WTC11 (cell line): ENCODE measurements at regions not wholly inside any gene's neighbourhood (a gene's known extent, or its start where the extent isn't known, plus 50 kb on each side); places are given as distances from the start of the nearest gene placed in this dataset.
A peak's percentile ranks its signal among the peaks of the same experiment; 100 is the strongest.

ENCODE experiments used
- CREB1 ChIP-seq: sonication (generic); formaldehyde crosslinking; IDR thresholded peaks from 2 replicates; pipeline ENCODE4 v1.8.0; 2023; ENCODE audit warnings: mild to moderate bottlenecking, missing genetic modification reagents
- E2F5 ChIP-seq: sonication (generic); formaldehyde crosslinking; IDR thresholded peaks from 2 replicates; pipeline ENCODE4 v1.8.1; 2022; ENCODE audit warnings: mild to moderate bottlenecking, moderate library complexity, missing genetic modification reagents
- FOXK1 ChIP-seq: sonication (generic); formaldehyde crosslinking; IDR thresholded peaks from 2 replicates; pipeline ENCODE4 v1.8.0; 2022; ENCODE audit warnings: mild to moderate bottlenecking, moderate library complexity, missing genetic modification reagents
- GABPB1 ChIP-seq: sonication (generic); formaldehyde crosslinking; IDR thresholded peaks from 2 replicates; pipeline ENCODE4 v1.8.1; 2023; ENCODE audit warnings: mild to moderate bottlenecking, missing genetic modification reagents
- JUN ChIP-seq: sonication (generic); formaldehyde crosslinking; IDR thresholded peaks from 2 replicates; pipeline ENCODE4 v1.8.0; 2023; ENCODE audit warnings: mild to moderate bottlenecking, missing genetic modification reagents
- KAT7 ChIP-seq: sonication (generic); formaldehyde crosslinking; IDR thresholded peaks from 2 replicates; pipeline ENCODE4 v1.8.1; 2023; ENCODE audit warnings: missing genetic modification reagents, mild to moderate bottlenecking, borderline replicate concordance
- NR2C2 ChIP-seq: sonication (generic); formaldehyde crosslinking; IDR thresholded peaks from 2 replicates; pipeline ENCODE4 v1.8.0; 2022; ENCODE audit warnings: mild to moderate bottlenecking, missing genetic modification reagents
- TEAD1 ChIP-seq: sonication (generic); formaldehyde crosslinking; IDR thresholded peaks from 2 replicates; pipeline ENCODE4 v1.8.0; 2022; ENCODE audit warnings: mild to moderate bottlenecking, missing genetic modification reagents
- USF1 ChIP-seq: sonication (generic); formaldehyde crosslinking; IDR thresholded peaks from 2 replicates; pipeline ENCODE4 v1.8.0; 2022; ENCODE audit warnings: mild to moderate bottlenecking, missing genetic modification reagents
- TF ChIP-seq, protein P1 (sequence below): sonication (generic); formaldehyde crosslinking; IDR thresholded peaks from 2 replicates; pipeline ENCODE4 v1.8.1; 2022; ENCODE audit warnings: low read depth, missing genetic modification reagents, borderline replicate concordance
- TF ChIP-seq, protein P2 (sequence below): fragments of 200-600 bp; IDR thresholded peaks from 2 replicates; pipeline ENCODE4 v1.8.0; 2022; ENCODE audit warnings: antibody characterized with exemption
- TF ChIP-seq, protein P3 (sequence below): sonication (generic); formaldehyde crosslinking; IDR thresholded peaks from 2 replicates; pipeline ENCODE4 v1.8.0; 2022; ENCODE audit warnings: mild to moderate bottlenecking, missing genetic modification reagents

DNA sequence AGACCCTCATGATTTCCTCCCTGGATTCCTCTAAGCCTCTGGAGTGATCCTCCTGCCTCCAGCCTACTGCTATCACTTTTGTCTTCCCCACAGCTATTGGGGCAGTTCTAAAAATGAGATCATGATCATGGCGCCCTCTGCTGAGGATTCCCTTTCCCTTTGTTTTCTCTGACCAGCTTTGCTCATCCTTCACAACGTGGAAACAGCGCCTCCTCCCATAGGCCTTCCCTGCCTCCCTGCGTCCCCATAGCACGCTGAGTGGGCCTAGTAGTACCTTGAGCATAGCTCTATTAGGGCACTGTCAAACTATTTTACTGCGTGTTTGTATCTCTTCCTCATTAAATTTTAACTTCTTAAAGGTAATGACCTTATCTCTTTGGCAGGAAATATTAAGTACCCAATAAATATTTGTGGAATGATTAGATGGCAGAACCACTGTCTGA lies 207.0 kb upstream of the FANCL start:
- TF ChIP-seq TEAD1 (CRISPR knock-in tag) (peak; percentile 32; the same call in 1 of the 2 replicates), NR2C2 (CRISPR knock-in tag) (no peak), KAT7 (CRISPR knock-in tag) (no peak), GABPB1 (CRISPR knock-in tag) (no peak), E2F5 (CRISPR knock-in tag) (no peak), JUN (no peak), FOXK1 (CRISPR knock-in tag) (no peak), CREB1 (CRISPR knock-in tag) (no peak), USF1 (CRISPR knock-in tag) (no peak)
- TF ChIP-seq, protein P1, sequence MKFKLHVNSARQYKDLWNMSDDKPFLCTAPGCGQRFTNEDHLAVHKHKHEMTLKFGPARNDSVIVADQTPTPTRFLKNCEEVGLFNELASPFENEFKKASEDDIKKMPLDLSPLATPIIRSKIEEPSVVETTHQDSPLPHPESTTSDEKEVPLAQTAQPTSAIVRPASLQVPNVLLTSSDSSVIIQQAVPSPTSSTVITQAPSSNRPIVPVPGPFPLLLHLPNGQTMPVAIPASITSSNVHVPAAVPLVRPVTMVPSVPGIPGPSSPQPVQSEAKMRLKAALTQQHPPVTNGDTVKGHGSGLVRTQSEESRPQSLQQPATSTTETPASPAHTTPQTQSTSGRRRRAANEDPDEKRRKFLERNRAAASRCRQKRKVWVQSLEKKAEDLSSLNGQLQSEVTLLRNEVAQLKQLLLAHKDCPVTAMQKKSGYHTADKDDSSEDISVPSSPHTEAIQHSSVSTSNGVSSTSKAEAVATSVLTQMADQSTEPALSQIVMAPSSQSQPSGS: no peak
- TF ChIP-seq, protein P2, sequence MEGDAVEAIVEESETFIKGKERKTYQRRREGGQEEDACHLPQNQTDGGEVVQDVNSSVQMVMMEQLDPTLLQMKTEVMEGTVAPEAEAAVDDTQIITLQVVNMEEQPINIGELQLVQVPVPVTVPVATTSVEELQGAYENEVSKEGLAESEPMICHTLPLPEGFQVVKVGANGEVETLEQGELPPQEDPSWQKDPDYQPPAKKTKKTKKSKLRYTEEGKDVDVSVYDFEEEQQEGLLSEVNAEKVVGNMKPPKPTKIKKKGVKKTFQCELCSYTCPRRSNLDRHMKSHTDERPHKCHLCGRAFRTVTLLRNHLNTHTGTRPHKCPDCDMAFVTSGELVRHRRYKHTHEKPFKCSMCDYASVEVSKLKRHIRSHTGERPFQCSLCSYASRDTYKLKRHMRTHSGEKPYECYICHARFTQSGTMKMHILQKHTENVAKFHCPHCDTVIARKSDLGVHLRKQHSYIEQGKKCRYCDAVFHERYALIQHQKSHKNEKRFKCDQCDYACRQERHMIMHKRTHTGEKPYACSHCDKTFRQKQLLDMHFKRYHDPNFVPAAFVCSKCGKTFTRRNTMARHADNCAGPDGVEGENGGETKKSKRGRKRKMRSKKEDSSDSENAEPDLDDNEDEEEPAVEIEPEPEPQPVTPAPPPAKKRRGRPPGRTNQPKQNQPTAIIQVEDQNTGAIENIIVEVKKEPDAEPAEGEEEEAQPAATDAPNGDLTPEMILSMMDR: peak; percentile 42; the same call in 1 of the 2 replicates
- TF ChIP-seq, protein P3, sequence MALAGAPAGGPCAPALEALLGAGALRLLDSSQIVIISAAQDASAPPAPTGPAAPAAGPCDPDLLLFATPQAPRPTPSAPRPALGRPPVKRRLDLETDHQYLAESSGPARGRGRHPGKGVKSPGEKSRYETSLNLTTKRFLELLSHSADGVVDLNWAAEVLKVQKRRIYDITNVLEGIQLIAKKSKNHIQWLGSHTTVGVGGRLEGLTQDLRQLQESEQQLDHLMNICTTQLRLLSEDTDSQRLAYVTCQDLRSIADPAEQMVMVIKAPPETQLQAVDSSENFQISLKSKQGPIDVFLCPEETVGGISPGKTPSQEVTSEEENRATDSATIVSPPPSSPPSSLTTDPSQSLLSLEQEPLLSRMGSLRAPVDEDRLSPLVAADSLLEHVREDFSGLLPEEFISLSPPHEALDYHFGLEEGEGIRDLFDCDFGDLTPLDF: no peak
